C4-2B (cell line): ENCODE measurements at regions not wholly inside any gene's neighbourhood (a gene's known extent, or its start where the extent isn't known, plus 50 kb on each side); places are given as distances from the start of the nearest gene placed in this dataset.

ENCODE experiments used
- ZFX ChIP-seq: fragments of 450-650 bp; IDR thresholded peaks from 2 replicates; pipeline ENCODE4 v1.6.1; 2017
- TF ChIP-seq, protein P1 (sequence below): fragments of 450-650 bp; conservative IDR thresholded peaks from 2 replicates; pipeline ENCODE4 v1.5.1; 2017; ENCODE audit warnings: mild to moderate bottlenecking

DNA sequence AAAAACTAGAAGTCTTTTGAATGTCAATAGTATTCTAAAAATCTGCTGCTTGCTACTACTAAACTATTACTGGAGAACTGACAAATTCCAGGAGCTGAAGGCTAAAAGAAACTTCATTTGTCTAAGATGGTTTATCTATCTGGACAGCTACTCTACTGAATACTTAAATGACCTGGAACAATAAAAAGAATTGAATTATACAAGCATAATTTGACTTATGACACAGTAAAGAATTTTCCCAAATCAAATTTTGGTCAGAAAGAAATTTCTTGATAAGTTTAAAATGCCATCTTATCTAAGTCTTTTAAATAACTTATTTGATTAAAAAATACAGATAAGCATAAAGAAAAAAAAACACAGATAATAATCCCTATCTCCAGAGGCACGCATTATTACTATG lies 80.2 kb upstream of the ITGA4 start:
- TF ChIP-seq, protein P1, sequence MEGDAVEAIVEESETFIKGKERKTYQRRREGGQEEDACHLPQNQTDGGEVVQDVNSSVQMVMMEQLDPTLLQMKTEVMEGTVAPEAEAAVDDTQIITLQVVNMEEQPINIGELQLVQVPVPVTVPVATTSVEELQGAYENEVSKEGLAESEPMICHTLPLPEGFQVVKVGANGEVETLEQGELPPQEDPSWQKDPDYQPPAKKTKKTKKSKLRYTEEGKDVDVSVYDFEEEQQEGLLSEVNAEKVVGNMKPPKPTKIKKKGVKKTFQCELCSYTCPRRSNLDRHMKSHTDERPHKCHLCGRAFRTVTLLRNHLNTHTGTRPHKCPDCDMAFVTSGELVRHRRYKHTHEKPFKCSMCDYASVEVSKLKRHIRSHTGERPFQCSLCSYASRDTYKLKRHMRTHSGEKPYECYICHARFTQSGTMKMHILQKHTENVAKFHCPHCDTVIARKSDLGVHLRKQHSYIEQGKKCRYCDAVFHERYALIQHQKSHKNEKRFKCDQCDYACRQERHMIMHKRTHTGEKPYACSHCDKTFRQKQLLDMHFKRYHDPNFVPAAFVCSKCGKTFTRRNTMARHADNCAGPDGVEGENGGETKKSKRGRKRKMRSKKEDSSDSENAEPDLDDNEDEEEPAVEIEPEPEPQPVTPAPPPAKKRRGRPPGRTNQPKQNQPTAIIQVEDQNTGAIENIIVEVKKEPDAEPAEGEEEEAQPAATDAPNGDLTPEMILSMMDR: no peak
- no peak for TF ChIP-seq ZFX
